HUDEP-2 (cell line): ENCODE measurements at regions not wholly inside any gene's neighbourhood (a gene's known extent, or its start where the extent isn't known, plus 50 kb on each side); places are given as distances from the start of the nearest gene placed in this dataset.

Experiments used
- DNase-seq, 76 experiments: peaks; one replicate each; lab custom pipeline; 2025; ENCODE audit not compliant: unreplicated experiment in 76 of 76; lab: John Stamatoyannopoulos, UW

- DNase-seq, result no peak
Observed at GRCh38 chr9:88810826-88811225, 180.4 kb upstream of the S1PR3 start.

- DNase-seq, result no peak
Observed at GRCh38 chr9:88811511-88811910, 179.8 kb upstream of the S1PR3 start.

GRCh38 chr9:88812938-88813637, 178.2 kb upstream of the S1PR3 start:
- no peak for DNase-seq

- no peak for DNase-seq
Observed at GRCh38 chr9:88813638-88814209, 177.5 kb upstream of the S1PR3 start.

- DNase-seq, result no peak
Observed at GRCh38 chr9:88814577-88814976, 176.7 kb upstream of the S1PR3 start.

GRCh38 chr9:88816141-88816540, 175.1 kb upstream of the S1PR3 start:
- no peak for DNase-seq

- no peak for DNase-seq
Observed at GRCh38 chr9:88816591-88816990, 174.7 kb upstream of the S1PR3 start.

GRCh38 chr9:88817628-88818027, 173.6 kb upstream of the S1PR3 start:
- no peak for DNase-seq

GRCh38 chr9:88818495-88819201, 172.6 kb upstream of the S1PR3 start:
- DNase-seq, result no peak

GRCh38 chr9:88819476-88819875, 171.8 kb upstream of the S1PR3 start:
- DNase-seq, result no peak

- DNase-seq, result peak in 15 of 76 experiments; percentile 2 to 37 (median 14)
Observed at GRCh38 chr9:88820055-88820454, 171.2 kb upstream of the S1PR3 start.

GRCh38 chr9:88821033-88821745, 170.1 kb upstream of the S1PR3 start:
- DNase-seq, result no peak

- DNase-seq, result no peak
Observed at GRCh38 chr9:88821746-88822106, 169.5 kb upstream of the S1PR3 start.

GRCh38 chr9:88824711-88825110, 166.6 kb upstream of the S1PR3 start:
- DNase-seq, result no peak

GRCh38 chr9:88826181-88826580, 165.1 kb upstream of the S1PR3 start:
- no peak for DNase-seq

- DNase-seq, result no peak
Observed at GRCh38 chr9:88826771-88827181, 164.5 kb upstream of the S1PR3 start.

GRCh38 chr9:88828018-88828417, 163.2 kb upstream of the S1PR3 start:
- DNase-seq, result no peak

GRCh38 chr9:88828492-88828974, 162.7 kb upstream of the S1PR3 start:
- DNase-seq, result no peak

GRCh38 chr9:88829276-88829675, 162.0 kb upstream of the S1PR3 start:
- no peak for DNase-seq

GRCh38 chr9:88831713-88832407, 159.4 kb upstream of the S1PR3 start:
- no peak for DNase-seq

- DNase-seq, result no peak
Observed at GRCh38 chr9:88833946-88834345, 157.3 kb upstream of the S1PR3 start.
